HEK293 (cell line): ENCODE measurements at regions not wholly inside any gene's neighbourhood (a gene's known extent, or its start where the extent isn't known, plus 50 kb on each side); places are given as distances from the start of the nearest gene placed in this dataset.

Experiments used
- CTCF ChIA-PET: fragments of 350-600 bp; formaldehyde crosslinking; extraction: SDS; loops from one replicate; lab custom pipeline; 2021; ENCODE audit warnings: antibody characterized with exemption; lab: Yijun Ruan, JAX
- POLR2A ChIA-PET: fragments of 300-600 bp; formaldehyde crosslinking; extraction: SDS; loops from one replicate; lab custom pipeline; 2020; ENCODE audit warnings: antibody characterized with exemption, inconsistent platforms; lab: Yijun Ruan, JAX
- H3K27ac ChIP-seq: fragments of 200-500 bp; sonication (Bioruptor generic); 2 replicates; pipeline ENCODE4 v1.5.1; 2014; ENCODE audit warnings: low read depth, low read length, control low read depth, inconsistent platforms; ENCODE audit errors: extremely low read depth
- H3K36me3 ChIP-seq, 2 experiments: fragments of 200-500 bp in 1 of 2; sonication (Bioruptor generic) in 1 of 2; 1 replicate in 1 of 2; 2 replicates in 1 of 2; pipeline ENCODE4 v1.5.1; 2014 to 2017; ENCODE audit warnings: inconsistent platforms in 2 of 2, low read length in 2 of 2; ENCODE audit not compliant: control insufficient read depth in 2 of 2, insufficient read depth in 1 of 2
- H3K4me1 ChIP-seq: fragments of 200-500 bp; sonication (Bioruptor generic); 2 replicates; pipeline ENCODE4 v1.5.1; 2014; ENCODE audit warnings: mild to moderate bottlenecking, low read length, inconsistent platforms; ENCODE audit not compliant: control insufficient read depth, insufficient read depth
- H3K4me3 ChIP-seq: 2 replicates; pipeline ENCODE4 v1.5.1; 2011; ENCODE audit warnings: low read depth, mild to moderate bottlenecking, control low read depth, low read length, moderate library complexity
- H3K9me3 ChIP-seq: fragments of 200-500 bp; sonication (Bioruptor generic); 2 replicates; pipeline ENCODE4 v1.5.1; 2014; ENCODE audit warnings: low read depth, low read length, inconsistent platforms; ENCODE audit not compliant: control insufficient read depth, insufficient read depth
- GLI2 ChIP-seq: fragments of 450-650 bp; formaldehyde crosslinking; IDR thresholded peaks from 2 replicates; pipeline ENCODE4; 2017; ENCODE audit warnings: missing biosample characterization, missing genetic modification characterization, low read depth, borderline replicate concordance
- IKZF3 ChIP-seq: fragments of 450-650 bp; IDR thresholded peaks from 2 replicates; pipeline ENCODE4 v1.5.0; 2018; ENCODE audit warnings: missing biosample characterization, mild to moderate bottlenecking, missing genetic modification characterization, moderate library complexity
- OSR2 ChIP-seq: fragments of 450-650 bp; formaldehyde crosslinking; IDR thresholded peaks from 2 replicates; pipeline ENCODE4 v1.5.1; 2016; ENCODE audit warnings: missing biosample characterization, missing genetic modification characterization
- ZBTB20 ChIP-seq: fragments of 450-650 bp; formaldehyde crosslinking; IDR thresholded peaks from 2 replicates; pipeline ENCODE4 v1.5.1; 2016; ENCODE audit warnings: missing biosample characterization, missing genetic modification characterization
- ZNF121 ChIP-seq: fragments of 450-650 bp; formaldehyde crosslinking; IDR thresholded peaks from 2 replicates; pipeline ENCODE4 v1.5.1; 2016; ENCODE audit warnings: missing biosample characterization, missing genetic modification characterization
- ZNF132 ChIP-seq: fragments of 450-650 bp; formaldehyde crosslinking; IDR thresholded peaks from 2 replicates; pipeline ENCODE4 v1.5.1; 2017; ENCODE audit warnings: missing biosample characterization, missing genetic modification characterization, borderline replicate concordance
- ZNF133 ChIP-seq: fragments of 450-650 bp; formaldehyde crosslinking; IDR thresholded peaks from 2 replicates; pipeline ENCODE4 v1.5.1; 2016; ENCODE audit warnings: missing biosample characterization, missing genetic modification characterization
- ZNF16 ChIP-seq: fragments of 450-650 bp; formaldehyde crosslinking; IDR thresholded peaks from 2 replicates; pipeline ENCODE4 v1.5.1; 2016; ENCODE audit warnings: low read depth, missing biosample characterization, missing genetic modification characterization
- ZNF248 ChIP-seq: fragments of 450-650 bp; formaldehyde crosslinking; IDR thresholded peaks from 2 replicates; pipeline ENCODE4 v1.5.1; 2017; ENCODE audit warnings: missing biosample characterization, missing genetic modification characterization
- ZNF341 ChIP-seq: fragments of 450-650 bp; formaldehyde crosslinking; IDR thresholded peaks from 2 replicates; pipeline ENCODE4; 2016; ENCODE audit warnings: low read depth, missing biosample characterization, missing genetic modification characterization
- ZNF350 ChIP-seq: fragments of 450-650 bp; formaldehyde crosslinking; IDR thresholded peaks from 2 replicates; pipeline ENCODE4 v1.5.0; 2017; ENCODE audit warnings: missing biosample characterization, mild to moderate bottlenecking, missing genetic modification characterization
- ZNF398 ChIP-seq: fragments of 450-650 bp; formaldehyde crosslinking; IDR thresholded peaks from 2 replicates; pipeline ENCODE4 v1.5.1; 2017; ENCODE audit warnings: missing biosample characterization, missing genetic modification characterization
- ZNF555 ChIP-seq: fragments of 450-650 bp; formaldehyde crosslinking; conservative IDR thresholded peaks from 2 replicates; pipeline ENCODE4 v1.5.1; 2017; ENCODE audit warnings: missing biosample characterization, mild to moderate bottlenecking, missing genetic modification characterization, inconsistent platforms
- ZNF560 ChIP-seq: fragments of 450-650 bp; formaldehyde crosslinking; IDR thresholded peaks from 2 replicates; pipeline ENCODE4 v1.5.1; 2017; ENCODE audit warnings: missing biosample characterization, missing genetic modification characterization, borderline replicate concordance
- ZNF658 ChIP-seq: fragments of 450-650 bp; formaldehyde crosslinking; IDR thresholded peaks from 2 replicates; pipeline ENCODE4; 2016; ENCODE audit warnings: missing biosample characterization, missing genetic modification characterization
- ZNF664 ChIP-seq: fragments of 450-650 bp; formaldehyde crosslinking; IDR thresholded peaks from 2 replicates; pipeline ENCODE4 v1.5.1; 2016; ENCODE audit warnings: missing biosample characterization, missing genetic modification characterization
- ZNF692 ChIP-seq: fragments of 450-650 bp; formaldehyde crosslinking; IDR thresholded peaks from 2 replicates; pipeline ENCODE4 v1.5.1; 2016; ENCODE audit warnings: missing biosample characterization, missing genetic modification characterization
- ZNF747 ChIP-seq: fragments of 450-650 bp; formaldehyde crosslinking; IDR thresholded peaks from 2 replicates; pipeline ENCODE4 v1.5.1; 2016; ENCODE audit warnings: missing biosample characterization, missing genetic modification characterization
- ZNF768 ChIP-seq: fragments of 450-650 bp; formaldehyde crosslinking; IDR thresholded peaks from 2 replicates; pipeline ENCODE4 v1.5.1; 2018; ENCODE audit warnings: missing biosample characterization, mild to moderate bottlenecking, missing genetic modification characterization
- ZSCAN5A ChIP-seq: fragments of 450-650 bp; formaldehyde crosslinking; IDR thresholded peaks from 2 replicates; pipeline ENCODE4 v1.5.1; 2016; ENCODE audit warnings: missing biosample characterization, missing genetic modification characterization
- TF ChIP-seq, protein P1 (sequence below): fragments of 450-650 bp; formaldehyde crosslinking; IDR thresholded peaks from 2 replicates; pipeline ENCODE4 v1.5.1; 2016; ENCODE audit warnings: missing biosample characterization, missing genetic modification characterization
- TF ChIP-seq, protein P2 (sequence below): fragments of 450-650 bp; formaldehyde crosslinking; conservative IDR thresholded peaks from 2 replicates; pipeline ENCODE4 v1.5.1; 2016; ENCODE audit warnings: low read depth, missing biosample characterization, missing genetic modification characterization

GRCh38 chr5:143479394-143479793 is 75.9 kb upstream of the NR3C1 start (continued):
- TF ChIP-seq ZNF398 (tag by site-specific recombination) (no peak), ZNF350 (tag by site-specific recombination) (no peak), GLI2 (tag by site-specific recombination) (no peak), ZNF16 (tag by site-specific recombination) (no peak), ZNF133 (tag by site-specific recombination) (no peak)
- TF ChIP-seq, protein P1, sequence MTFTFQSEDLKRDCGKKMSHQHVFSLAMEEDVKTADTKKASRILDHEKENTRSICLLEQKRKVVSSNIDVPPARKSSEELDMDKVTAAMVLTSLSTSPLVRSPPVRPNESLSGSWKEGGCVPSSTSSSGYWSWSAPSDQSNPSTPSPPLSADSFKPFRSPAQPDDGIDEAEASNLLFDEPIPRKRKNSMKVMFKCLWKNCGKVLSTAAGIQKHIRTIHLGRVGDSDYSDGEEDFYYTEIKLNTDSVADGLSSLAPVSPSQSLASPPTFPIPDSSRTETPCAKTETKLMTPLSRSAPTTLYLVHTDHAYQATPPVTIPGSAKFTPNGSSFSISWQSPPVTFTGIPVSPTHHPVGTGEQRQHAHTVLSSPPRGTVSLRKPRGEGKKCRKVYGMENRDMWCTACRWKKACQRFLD (tag by site-specific recombination): no peak

DNA sequence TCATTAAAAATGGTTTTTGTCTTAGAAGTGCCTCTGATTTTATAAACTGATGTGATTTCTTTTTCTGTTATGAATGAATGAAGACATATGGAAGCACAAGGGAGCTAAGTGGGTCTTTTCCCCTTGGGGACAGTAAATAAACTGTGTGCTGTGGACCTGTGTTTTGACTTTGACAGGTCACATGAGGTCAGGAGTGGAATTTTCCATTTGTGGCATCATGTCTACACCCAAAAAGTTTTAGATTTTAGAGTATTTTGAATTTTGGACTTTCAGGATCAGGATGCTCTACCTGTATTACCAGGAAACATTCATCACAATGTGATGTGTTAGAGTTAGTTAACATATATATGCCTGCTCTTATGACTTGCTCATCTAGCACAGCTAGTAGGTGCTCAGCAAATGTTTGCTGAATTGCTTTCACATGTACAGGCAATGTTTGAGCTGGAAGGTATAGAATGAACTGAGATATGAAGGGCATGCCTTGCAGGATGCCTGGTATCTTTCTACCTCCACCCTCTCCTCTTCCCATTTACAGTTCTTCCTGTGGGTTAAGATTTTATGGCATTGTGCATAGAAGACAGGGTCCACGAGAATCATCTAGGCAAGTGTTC is 73.2 kb upstream of the NR3C1 start:
- H3K9me3 ChIP-seq: no peaks in the 10 kb centered on the region
- ChIA-PET CTCF (no interaction called here), POLR2A (no interaction called here)
- no peak overlapping the region for H3K27ac ChIP-seq
- no peaks in the 10 kb centered on the region; the same call in 1 of the 2 replicates for H3K4me1 ChIP-seq
- H3K4me3 ChIP-seq: no peak overlapping the region
- TF ChIP-seq ZNF248 (tag by site-specific recombination) (no peak), ZNF664 (tag by site-specific recombination) (peak; percentile 90)
- TF ChIP-seq, protein P2, sequence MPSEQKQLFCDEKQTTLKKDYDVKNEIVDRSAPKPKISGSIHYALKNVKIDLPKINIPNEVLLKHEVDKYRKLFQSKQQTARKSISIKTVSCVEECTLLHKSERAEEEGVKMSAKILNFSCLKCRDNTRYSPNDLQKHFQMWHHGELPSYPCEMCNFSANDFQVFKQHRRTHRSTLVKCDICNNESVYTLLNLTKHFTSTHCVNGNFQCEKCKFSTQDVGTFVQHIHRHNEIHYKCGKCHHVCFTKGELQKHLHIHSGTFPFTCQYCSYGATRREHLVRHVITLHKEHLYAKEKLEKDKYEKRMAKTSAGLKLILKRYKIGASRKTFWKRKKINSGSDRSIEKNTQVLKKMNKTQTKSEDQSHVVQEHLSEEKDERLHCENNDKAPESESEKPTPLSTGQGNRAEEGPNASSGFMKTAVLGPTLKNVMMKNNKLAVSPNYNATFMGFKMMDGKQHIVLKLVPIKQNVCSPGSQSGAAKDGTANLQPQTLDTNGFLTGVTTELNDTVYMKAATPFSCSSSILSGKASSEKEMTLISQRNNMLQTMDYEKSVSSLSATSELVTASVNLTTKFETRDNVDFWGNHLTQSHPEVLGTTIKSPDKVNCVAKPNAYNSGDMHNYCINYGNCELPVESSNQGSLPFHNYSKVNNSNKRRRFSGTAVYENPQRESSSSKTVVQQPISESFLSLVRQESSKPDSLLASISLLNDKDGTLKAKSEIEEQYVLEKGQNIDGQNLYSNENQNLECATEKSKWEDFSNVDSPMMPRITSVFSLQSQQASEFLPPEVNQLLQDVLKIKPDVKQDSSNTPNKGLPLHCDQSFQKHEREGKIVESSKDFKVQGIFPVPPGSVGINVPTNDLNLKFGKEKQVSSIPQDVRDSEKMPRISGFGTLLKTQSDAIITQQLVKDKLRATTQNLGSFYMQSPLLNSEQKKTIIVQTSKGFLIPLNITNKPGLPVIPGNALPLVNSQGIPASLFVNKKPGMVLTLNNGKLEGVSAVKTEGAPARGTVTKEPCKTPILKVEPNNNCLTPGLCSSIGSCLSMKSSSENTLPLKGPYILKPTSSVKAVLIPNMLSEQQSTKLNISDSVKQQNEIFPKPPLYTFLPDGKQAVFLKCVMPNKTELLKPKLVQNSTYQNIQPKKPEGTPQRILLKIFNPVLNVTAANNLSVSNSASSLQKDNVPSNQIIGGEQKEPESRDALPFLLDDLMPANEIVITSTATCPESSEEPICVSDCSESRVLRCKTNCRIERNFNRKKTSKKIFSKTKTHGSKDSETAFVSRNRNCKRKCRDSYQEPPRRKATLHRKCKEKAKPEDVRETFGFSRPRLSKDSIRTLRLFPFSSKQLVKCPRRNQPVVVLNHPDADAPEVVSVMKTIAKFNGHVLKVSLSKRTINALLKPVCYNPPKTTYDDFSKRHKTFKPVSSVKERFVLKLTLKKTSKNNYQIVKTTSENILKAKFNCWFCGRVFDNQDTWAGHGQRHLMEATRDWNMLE (tag by site-specific recombination): no peak
- H3K36me3 ChIP-seq: no peaks in the 10 kb centered on the region

DNA sequence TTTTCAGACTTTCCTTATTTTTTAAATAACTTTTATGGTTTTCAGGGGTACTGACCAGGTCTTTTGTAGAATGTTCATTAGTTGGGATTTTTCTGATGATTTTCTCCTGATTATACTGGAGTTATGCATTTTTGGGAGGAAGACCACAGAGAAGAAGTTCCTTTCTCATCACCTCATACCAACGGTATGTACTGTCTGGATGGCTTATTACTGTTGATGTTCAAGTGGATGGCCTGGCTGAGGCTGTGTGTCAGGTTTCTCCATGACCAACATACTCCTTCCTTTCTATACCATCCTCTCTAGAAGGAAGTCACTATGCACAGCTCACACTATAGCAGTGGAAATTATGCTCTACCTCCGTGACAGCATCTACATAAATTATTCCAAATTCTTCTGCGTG is 71.1 kb upstream of the NR3C1 start:
- Histone ChIP-seq H3K4me3 (no peak overlapping the region), H3K9me3 (no peaks in the 10 kb centered on the region), H3K36me3 (no peaks in the 10 kb centered on the region), H3K27ac (no peak overlapping the region), H3K4me1 (no peaks in the 10 kb centered on the region; the same call in 1 of the 2 replicates)
- CTCF ChIA-PET: no interaction called here
- POLR2A ChIA-PET: no interaction called here
- TF ChIP-seq ZNF658 (tag by site-specific recombination): no peak
- no peak for TF ChIP-seq ZNF692 (tag by site-specific recombination)
- no peak for TF ChIP-seq ZNF747 (tag by site-specific recombination)
- no peak for TF ChIP-seq OSR2 (tag by site-specific recombination)
- no peak for TF ChIP-seq ZNF121 (tag by site-specific recombination)
- TF ChIP-seq IKZF3: no peak
- TF ChIP-seq ZNF560 (tag by site-specific recombination): no peak
- TF ChIP-seq ZBTB20: no peak
- no peak for TF ChIP-seq ZNF132 (tag by site-specific recombination)
- no peak for TF ChIP-seq ZNF341
- no peak for TF ChIP-seq ZNF768
- no peak for TF ChIP-seq ZNF555 (tag by site-specific recombination)
- TF ChIP-seq ZSCAN5A: no peak
- TF ChIP-seq, all 188 proteins: peak for 0
